IMR-90 (cell line): ENCODE measurements at regions not wholly inside any gene's neighbourhood (a gene's known extent, or its start where the extent isn't known, plus 50 kb on each side); places are given as distances from the start of the nearest gene placed in this dataset.

Experiments used
- ATAC-seq: fragments of 200-7000 bp; cut with Tn5 transposase; 2 replicates; pipeline ENCODE4 v1.9.1; 2020; ENCODE audit warnings: low read depth, mild to moderate bottlenecking, moderate library complexity
- BruUV-seq: library from RNA; stranded (reverse); fragments of 400-500 nt; replicated peaks from 2 replicates; lab custom pipeline; 2021; lab: Mats Ljungman, UMichigan
- CTCF ChIA-PET: fragments of 300-600 bp; formaldehyde crosslinking; extraction: SDS; loops from one replicate; lab custom pipeline; 2021; ENCODE audit warnings: antibody characterized with exemption; lab: Yijun Ruan, JAX
- POLR2A ChIA-PET: fragments of 300-600 bp; sonication (Branson Sonifier 250); formaldehyde crosslinking; loops from one replicate; lab custom pipeline; 2022; ENCODE audit warnings: antibody characterized with exemption; ENCODE audit not compliant: unreplicated experiment; lab: Charles Lee
- DNase-seq: peaks from one replicate; pipeline ENCODE4 v3.0.0; 2013
- H2AFZ ChIP-seq: replicated peaks from 2 replicates; pipeline ENCODE3; 2013; ENCODE audit warnings: low read length, mild to moderate bottlenecking; ENCODE audit not compliant: poor library complexity
- H2AK5ac ChIP-seq: 2 replicates; pipeline ENCODE4 v1.6.1; 2013; ENCODE audit warnings: low read depth, low read length, inconsistent platforms
- H2AK9ac ChIP-seq: replicated peaks from 2 replicates; pipeline ENCODE3; 2013; ENCODE audit warnings: mild to moderate bottlenecking, low read depth, low read length, moderate library complexity; ENCODE audit not compliant: poor library complexity
- H2BK120ac ChIP-seq: 2 replicates; pipeline ENCODE4 v1.6.1; 2013; ENCODE audit warnings: low read depth, low read length, inconsistent platforms
- H2BK15ac ChIP-seq: 3 replicates; pipeline ENCODE4 v1.6.1; 2013; ENCODE audit warnings: low read depth, low read length, inconsistent platforms
- H2BK20ac ChIP-seq: 2 replicates; pipeline ENCODE4 v1.6.1; 2013; ENCODE audit warnings: low read depth, mild to moderate bottlenecking, inconsistent platforms, low read length, moderate library complexity
- H2BK5ac ChIP-seq: 2 replicates; pipeline ENCODE4 v1.6.1; 2013; ENCODE audit warnings: mild to moderate bottlenecking, low read depth, low read length, inconsistent platforms; ENCODE audit not compliant: poor library complexity, severe bottlenecking
- H3K14ac ChIP-seq: replicated peaks from 2 replicates; pipeline ENCODE4 v1.6.1; 2013; ENCODE audit warnings: low read depth, low read length, inconsistent platforms
- H3K18ac ChIP-seq: 2 replicates; pipeline ENCODE4 v1.6.1; 2013; ENCODE audit warnings: low read depth, low read length, control low read depth
- H3K23ac ChIP-seq: 2 replicates; pipeline ENCODE4 v1.6.1; 2013; ENCODE audit warnings: low read depth, low read length, inconsistent platforms
- H3K27ac ChIP-seq: 2 replicates; pipeline ENCODE4 v1.5.1; 2013; ENCODE audit warnings: mild to moderate bottlenecking, control low read depth, low read length; ENCODE audit not compliant: insufficient read depth
- H3K27me3 ChIP-seq: 2 replicates; pipeline ENCODE4 v1.6.1; 2013; ENCODE audit warnings: low read length; ENCODE audit not compliant: control insufficient read depth, insufficient read depth
- H3K36me3 ChIP-seq: 2 replicates; pipeline ENCODE4 v1.6.1; 2013; ENCODE audit warnings: low read length, mixed read lengths; ENCODE audit not compliant: control insufficient read depth, insufficient read depth
- H3K4ac ChIP-seq: 2 replicates; pipeline ENCODE4 v1.6.1; 2013; ENCODE audit warnings: low read depth, low read length, inconsistent platforms
- H3K4me1 ChIP-seq: 2 replicates; pipeline ENCODE4 v1.6.1; 2013; ENCODE audit warnings: low read length, mixed read lengths; ENCODE audit not compliant: control insufficient read depth, insufficient read depth
- H3K4me2 ChIP-seq: 2 replicates; pipeline ENCODE4 v1.6.1; 2013; ENCODE audit warnings: low read depth, mild to moderate bottlenecking, control low read depth, low read length, moderate library complexity
- H3K4me3 ChIP-seq: 2 replicates; pipeline ENCODE4 v1.5.1; 2013; ENCODE audit warnings: low read depth, mild to moderate bottlenecking, control low read depth, low read length, moderate library complexity; ENCODE audit not compliant: insufficient read depth
- H3K56ac ChIP-seq: 2 replicates; pipeline ENCODE4 v1.6.1; 2013; ENCODE audit warnings: low read length, inconsistent platforms; ENCODE audit not compliant: insufficient read depth; ENCODE audit errors: extremely low read depth
- H3K79me1 ChIP-seq, 2 experiments: 2 replicates each; pipeline ENCODE4 v1.6.1; 2013; ENCODE audit warnings: low read length in 2 of 2, inconsistent platforms in 1 of 2, low read depth in 1 of 2
- H3K9ac ChIP-seq: 2 replicates; pipeline ENCODE4 v1.6.1; 2013; ENCODE audit warnings: low read depth, low read length, control low read depth
- H3K9me1 ChIP-seq: 2 replicates; pipeline ENCODE4 v1.6.1; 2013; ENCODE audit warnings: low read length, inconsistent platforms; ENCODE audit not compliant: insufficient read depth
- H3K9me3 ChIP-seq: 2 replicates; pipeline ENCODE4 v1.6.1; 2013; ENCODE audit warnings: low read length; ENCODE audit not compliant: control insufficient read depth, insufficient read depth
- H4K20me1 ChIP-seq: 2 replicates; pipeline ENCODE4 v1.6.1; 2013; ENCODE audit warnings: low read length, inconsistent platforms; ENCODE audit not compliant: insufficient read depth
- H4K5ac ChIP-seq: 2 replicates; pipeline ENCODE4 v1.6.1; 2013; ENCODE audit warnings: mild to moderate bottlenecking, low read depth, low read length, control low read depth
- H4K8ac ChIP-seq, 2 experiments: 2 replicates each; pipeline ENCODE4 v1.6.1; 2013; ENCODE audit warnings: low read depth in 2 of 2, low read length in 2 of 2, control low read depth in 1 of 2, inconsistent platforms in 1 of 2
- H4K91ac ChIP-seq: 2 replicates; pipeline ENCODE4 v1.6.1; 2013; ENCODE audit warnings: low read depth, low read length, inconsistent platforms; ENCODE audit not compliant: insufficient read depth
- BHLHE40 ChIP-seq: fragments of 150-350 bp; IDR thresholded peaks from 2 replicates; pipeline ENCODE4 v1.6.1; 2016; ENCODE audit warnings: mild to moderate bottlenecking, low read depth, low read length
- CEBPB ChIP-seq: IDR thresholded peaks from 2 replicates; pipeline ENCODE4 v1.6.1; 2012; ENCODE audit warnings: low read depth, low read length, improper control_type of control experiment
- CHD1 ChIP-seq: IDR thresholded peaks from 2 replicates; pipeline ENCODE4 v1.6.1; 2012; ENCODE audit warnings: low read depth, low read length, improper control_type of control experiment
- CTCF ChIP-seq: conservative IDR thresholded peaks from 2 replicates; pipeline ENCODE4 v1.5.1; 2012; ENCODE audit warnings: mild to moderate bottlenecking, low read depth, low read length, improper control_type of control experiment
- ELK1 ChIP-seq: fragments of 150-350 bp; IDR thresholded peaks from 2 replicates; pipeline ENCODE4 v1.6.1; 2016; ENCODE audit warnings: low read depth, mild to moderate bottlenecking, low read length, moderate library complexity, borderline replicate concordance
- FOS ChIP-seq: fragments of 150-350 bp; IDR thresholded peaks from 2 replicates; pipeline ENCODE4 v1.6.1; 2016; ENCODE audit warnings: low read depth, low read length
- MAFK ChIP-seq: IDR thresholded peaks from 2 replicates; pipeline ENCODE4 v1.6.1; 2012; ENCODE audit warnings: low read depth, low read length, improper control_type of control experiment
- MAZ ChIP-seq: IDR thresholded peaks from 2 replicates; pipeline ENCODE4 v1.6.1; 2012; ENCODE audit warnings: low read depth, mild to moderate bottlenecking, low read length, improper control_type of control experiment, moderate library complexity, borderline replicate concordance
- MXI1 ChIP-seq: IDR thresholded peaks from 2 replicates; pipeline ENCODE4 v1.6.1; 2012; ENCODE audit warnings: low read depth, mild to moderate bottlenecking, low read length, moderate library complexity, borderline replicate concordance
- NFE2L2 ChIP-seq: fragments of 150-350 bp; IDR thresholded peaks from 2 replicates; pipeline ENCODE4 v1.6.1; 2016; ENCODE audit warnings: low read depth, mild to moderate bottlenecking, low read length
- POLR2A ChIP-seq: IDR thresholded peaks from 2 replicates; pipeline ENCODE4 v1.6.1; 2012; ENCODE audit warnings: mild to moderate bottlenecking, low read depth, low read length
- RAD21 ChIP-seq: IDR thresholded peaks from 2 replicates; pipeline ENCODE4 v1.6.1; 2012; ENCODE audit warnings: low read length, improper control_type of control experiment
- RCOR1 ChIP-seq: IDR thresholded peaks from 2 replicates; pipeline ENCODE4 v1.6.1; 2012; ENCODE audit warnings: mild to moderate bottlenecking, low read length, improper control_type of control experiment; ENCODE audit not compliant: insufficient replicate concordance
- RFX5 ChIP-seq: IDR thresholded peaks from 2 replicates; pipeline ENCODE4 v1.8.0; 2012; ENCODE audit warnings: low read depth, mild to moderate bottlenecking, low read length, moderate library complexity
- SMC3 ChIP-seq: fragments of 150-350 bp; IDR thresholded peaks from 2 replicates; pipeline ENCODE4 v1.6.1; 2016; ENCODE audit warnings: low read depth, mild to moderate bottlenecking, antibody characterized with exemption, low read length, moderate library complexity
- USF2 ChIP-seq: fragments of 150-350 bp; IDR thresholded peaks from 2 replicates; pipeline ENCODE4 v1.6.1; 2017; ENCODE audit warnings: mild to moderate bottlenecking, antibody characterized with exemption, low read length, low read depth
- WGBS, 2 experiments: methylation state at CpG; one replicate each; pipeline versions ENCODE4 v1.1.5 to v1.1.7; 2013; ENCODE audit warnings: missing lambda C conversion rate in 2 of 2; ENCODE audit not compliant: insufficient read length in 1 of 2; ENCODE audit errors: extremely low coverage in 2 of 2; 5-methylcytosine and 5-hydroxymethylcytosine counted together
- dilution Hi-C: fragments of 300-500 bp; cut with HindIII; formaldehyde crosslinking; loops from one replicate; pipeline ENCODE4 v1.14.3; 2018; ENCODE audit warnings: low sequenced_read_pairs; ENCODE audit not compliant: unreplicated experiment
- in situ Hi-C: fragments of 300-500 bp; cut with MboI; formaldehyde crosslinking; loops from 3 replicates; pipeline ENCODE4 v1.14.3; 2019; ENCODE audit warnings: low sequenced_read_pairs, inconsistent platforms, mixed read lengths
- intact Hi-C: fragments of 100-400 bp; cut with micrococcal nuclease; formaldehyde crosslinking; loops from 2 replicates; pipeline ENCODE4 v1.10.0; 2022

GRCh38 chr2:59957504-59957903, 596.0 kb downstream of the BCL11A start:
- POLR2A ChIA-PET = no interaction called here
- Histone ChIP-seq H3K27ac (no peak overlapping the region), H2BK120ac (no peak overlapping the region), H3K27me3 (no peaks in the 10 kb centered on the region), H4K91ac (no peak overlapping the region), H3K4me1 (no peaks in the 10 kb centered on the region), H3K36me3 (no peaks in the 10 kb centered on the region), H2AK5ac (no peak overlapping the region), H2AK9ac (no peak overlapping the region), H3K56ac (no peak overlapping the region), H2BK20ac (no peak overlapping the region), H2AFZ (no peak overlapping the region), H3K4me3 (no peak overlapping the region), H3K23ac (no peak overlapping the region), H3K79me1 (no peaks in the 10 kb centered on the region), H4K8ac (no peak overlapping the region), H2BK5ac (no peak overlapping the region), H2BK15ac (no peak overlapping the region), H4K20me1 (no peaks in the 10 kb centered on the region), H3K9me3 (0 out of 2 replicates have a peak, but pooled peaks cover 4% of the 10 kb centered on the region), H3K4ac (no peak overlapping the region), H3K9me1 (no peaks in the 10 kb centered on the region), H3K18ac (no peak overlapping the region), H4K5ac (no peak overlapping the region), H3K9ac (no peak overlapping the region), H3K14ac (no peak overlapping the region), H3K4me2 (no peak overlapping the region)
- CTCF ChIA-PET = no interaction called here
- intact Hi-C loops (no loop called here), dilution Hi-C loops (no loop called here), in situ Hi-C loops (no loop called here)
- BruUV-seq = no TSS peak
- WGBS, 2 experiments = no CpG with 5 or more reads among the region's 1 CpG
- ATAC-seq = no peak
- no peak for DNase-seq
- TF ChIP-seq POLR2A = no peak
- TF ChIP-seq RAD21 = no peak
- no peak for TF ChIP-seq MAFK
- TF ChIP-seq RCOR1 = no peak
- TF ChIP-seq CEBPB = no peak
- no peak for TF ChIP-seq USF2
- no peak for TF ChIP-seq SMC3
- TF ChIP-seq CTCF = no peak
- TF ChIP-seq NFE2L2 = no peak
- no peak for TF ChIP-seq ELK1
- TF ChIP-seq FOS = no peak
- TF ChIP-seq BHLHE40 = no peak
- no peak for TF ChIP-seq CHD1
- no peak for TF ChIP-seq RFX5
- TF ChIP-seq MXI1 = no peak
- TF ChIP-seq MAZ = no peak
